OCI-LY3 (cell line): ENCODE measurements at regions not wholly inside any gene's neighbourhood (a gene's known extent, or its start where the extent isn't known, plus 50 kb on each side); places are given as distances from the start of the nearest gene placed in this dataset.

Source experiments
- H2AFZ ChIP-seq: fragments of 200-600, 300-600 bp; shearing (Covaris generic); 2 replicates; pipeline ENCODE4 v1.6.0; 2014; ENCODE audit warnings: antibody characterized with exemption, low read depth, low read length
- H3K27ac ChIP-seq: fragments of 200-600, 300-600 bp; sonication (generic); 2 replicates; pipeline ENCODE4 v1.5.1; 2014; ENCODE audit warnings: mild to moderate bottlenecking, low read length, moderate library complexity, mixed read lengths
- H3K27me3 ChIP-seq: fragments of 200-600, 300-600 bp; sonication (generic); 2 replicates; pipeline ENCODE4 v1.6.1; 2014; ENCODE audit warnings: low read depth, low read length, mixed read lengths
- H3K36me3 ChIP-seq: fragments of 200-600, 300-600 bp; sonication (generic); replicated peaks from 2 replicates; pipeline ENCODE3; 2014; ENCODE audit warnings: low read depth, low read length, mixed read lengths
- H3K4me1 ChIP-seq: fragments of 300-600, 200-600 bp; sonication (generic); 2 replicates; pipeline ENCODE4 v1.6.1; 2014; ENCODE audit warnings: low read length, mixed read lengths
- H3K4me2 ChIP-seq: fragments of 200-600, 300-600 bp; sonication (generic); 2 replicates; pipeline ENCODE4 v1.6.1; 2014; ENCODE audit warnings: low read length, mixed read lengths
- H3K4me3 ChIP-seq: fragments of 300-600, 200-600 bp; sonication (generic); 2 replicates; pipeline ENCODE4 v1.5.1; 2014; ENCODE audit warnings: antibody characterized with exemption, mild to moderate bottlenecking, low read length, moderate library complexity
- H3K79me2 ChIP-seq: fragments of 300-600, 200-600 bp; shearing (Covaris generic); 2 replicates; pipeline ENCODE4 v1.6.1; 2014; ENCODE audit warnings: mild to moderate bottlenecking, low read length, mixed read lengths
- H3K9ac ChIP-seq: fragments of 300-600, 200-600 bp; shearing (Covaris generic); 2 replicates; pipeline ENCODE4 v1.6.0; 2014; ENCODE audit warnings: mild to moderate bottlenecking, low read length, moderate library complexity
- H3K9me3 ChIP-seq: fragments of 200-600, 300-600 bp; shearing (Covaris generic); 2 replicates; pipeline ENCODE4 v1.6.1; 2014; ENCODE audit warnings: low read length, mixed read lengths; ENCODE audit not compliant: insufficient read depth
- H4K20me1 ChIP-seq: fragments of 200-600, 300-600 bp; sonication (generic); 2 replicates; pipeline ENCODE4 v1.6.1; 2016; ENCODE audit warnings: low read length, mixed read lengths; ENCODE audit not compliant: insufficient read depth
- CTCF ChIP-seq: fragments of 200-600, 300-600 bp; sonication (generic); IDR thresholded peaks from 2 replicates; pipeline ENCODE4 v1.5.1; 2014; ENCODE audit warnings: antibody characterized with exemption, low read length, low read depth
- EZH2phosphoT487 ChIP-seq: fragments of 200-600 bp; shearing (Covaris generic); IDR thresholded peaks from 2 replicates; pipeline ENCODE4 v1.6.1; 2018; ENCODE audit warnings: antibody characterized with exemption, mixed run types, low read depth

- Histone ChIP-seq H3K79me2 (no peaks in the 10 kb centered on the region), H3K36me3 (no peaks in the 10 kb centered on the region), H3K4me1 (no peaks in the 10 kb centered on the region), H3K4me3 (no peak overlapping the region), H3K27ac (no peak overlapping the region), H2AFZ (no peak overlapping the region), H3K4me2 (no peak overlapping the region), H3K9me3 (no peaks in the 10 kb centered on the region), H4K20me1 (no peaks in the 10 kb centered on the region), H3K27me3 (no peaks in the 10 kb centered on the region), H3K9ac (no peak overlapping the region)
- no peak for TF ChIP-seq CTCF
- TF ChIP-seq EZH2phosphoT487 = no peak
Measured at GRCh38 chr4:123783151-123783790, 386.7 kb downstream of the SPRY1 start.

GRCh38 chr4:123783921-123784320 lies 387.3 kb downstream of the SPRY1 start:
- Histone ChIP-seq H2AFZ (no peak overlapping the region), H3K27ac (no peak overlapping the region), H4K20me1 (no peaks in the 10 kb centered on the region), H3K4me3 (no peak overlapping the region), H3K9me3 (no peaks in the 10 kb centered on the region), H3K4me1 (no peaks in the 10 kb centered on the region), H3K79me2 (no peaks in the 10 kb centered on the region), H3K36me3 (no peaks in the 10 kb centered on the region), H3K4me2 (no peak overlapping the region), H3K27me3 (no peaks in the 10 kb centered on the region), H3K9ac (no peak overlapping the region)
- TF ChIP-seq CTCF (no peak), EZH2phosphoT487 (no peak)

- Histone ChIP-seq H3K9ac (no peak overlapping the region), H3K36me3 (no peaks in the 10 kb centered on the region), H2AFZ (no peak overlapping the region), H3K4me1 (no peaks in the 10 kb centered on the region), H3K27me3 (no peaks in the 10 kb centered on the region), H3K79me2 (no peaks in the 10 kb centered on the region), H3K27ac (no peak overlapping the region), H3K4me3 (no peak overlapping the region), H3K9me3 (no peaks in the 10 kb centered on the region), H4K20me1 (no peaks in the 10 kb centered on the region), H3K4me2 (no peak overlapping the region)
- TF ChIP-seq EZH2phosphoT487 = no peak
- TF ChIP-seq CTCF = no peak
Measured at GRCh38 chr4:123784626-123785025, 388.0 kb downstream of the SPRY1 start.

- Histone ChIP-seq H3K4me1 (no peaks in the 10 kb centered on the region), H3K27ac (no peak overlapping the region), H3K4me3 (no peak overlapping the region), H3K9ac (no peak overlapping the region), H2AFZ (no peak overlapping the region), H4K20me1 (no peaks in the 10 kb centered on the region), H3K9me3 (no peaks in the 10 kb centered on the region), H3K79me2 (no peaks in the 10 kb centered on the region), H3K4me2 (no peak overlapping the region), H3K36me3 (no peaks in the 10 kb centered on the region), H3K27me3 (no peaks in the 10 kb centered on the region)
- no peak for TF ChIP-seq CTCF
- no peak for TF ChIP-seq EZH2phosphoT487
Measured at GRCh38 chr4:123785538-123785937, 388.9 kb downstream of the SPRY1 start.
